OCI-LY1 (cell line): ENCODE measurements at regions not wholly inside any gene's neighbourhood (a gene's known extent, or its start where the extent isn't known, plus 50 kb on each side); places are given as distances from the start of the nearest gene placed in this dataset.

Experiments used
- EZH2 ChIP-seq: fragments of 200-600 bp; sonication (generic), shearing (Covaris generic); IDR thresholded peaks from 2 replicates; pipeline ENCODE4 v1.8.0; 2017; ENCODE audit warnings: borderline replicate concordance, mixed run types, mild to moderate bottlenecking, antibody characterized with exemption, low read length, moderate library complexity, mixed read lengths
- TF ChIP-seq, protein P1 (sequence below): fragments of 200-600 bp; sonication (generic), shearing (Covaris generic); IDR thresholded peaks from 2 replicates; pipeline ENCODE4 v1.5.1; 2017; ENCODE audit warnings: mild to moderate bottlenecking, antibody characterized with exemption, low read length, moderate library complexity, mixed read lengths

- TF ChIP-seq, protein P1, sequence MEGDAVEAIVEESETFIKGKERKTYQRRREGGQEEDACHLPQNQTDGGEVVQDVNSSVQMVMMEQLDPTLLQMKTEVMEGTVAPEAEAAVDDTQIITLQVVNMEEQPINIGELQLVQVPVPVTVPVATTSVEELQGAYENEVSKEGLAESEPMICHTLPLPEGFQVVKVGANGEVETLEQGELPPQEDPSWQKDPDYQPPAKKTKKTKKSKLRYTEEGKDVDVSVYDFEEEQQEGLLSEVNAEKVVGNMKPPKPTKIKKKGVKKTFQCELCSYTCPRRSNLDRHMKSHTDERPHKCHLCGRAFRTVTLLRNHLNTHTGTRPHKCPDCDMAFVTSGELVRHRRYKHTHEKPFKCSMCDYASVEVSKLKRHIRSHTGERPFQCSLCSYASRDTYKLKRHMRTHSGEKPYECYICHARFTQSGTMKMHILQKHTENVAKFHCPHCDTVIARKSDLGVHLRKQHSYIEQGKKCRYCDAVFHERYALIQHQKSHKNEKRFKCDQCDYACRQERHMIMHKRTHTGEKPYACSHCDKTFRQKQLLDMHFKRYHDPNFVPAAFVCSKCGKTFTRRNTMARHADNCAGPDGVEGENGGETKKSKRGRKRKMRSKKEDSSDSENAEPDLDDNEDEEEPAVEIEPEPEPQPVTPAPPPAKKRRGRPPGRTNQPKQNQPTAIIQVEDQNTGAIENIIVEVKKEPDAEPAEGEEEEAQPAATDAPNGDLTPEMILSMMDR: no peak
- TF ChIP-seq EZH2: no peak
Measured at GRCh38 chr12:108039794-108040193, 89.3 kb upstream of the WSCD2 start.
